HepG2 (cell line): ENCODE measurements at regions not wholly inside any gene's neighbourhood (a gene's known extent, or its start where the extent isn't known, plus 50 kb on each side); places are given as distances from the start of the nearest gene placed in this dataset.

Experiments used
- ATAC-seq: fragments of 200-7000 bp; cut with Tn5 transposase; 3 replicates; pipeline ENCODE4 v1.9.1; 2020; ENCODE audit warnings: mild to moderate bottlenecking, moderate library complexity
- BruUV-seq: library from RNA; stranded (reverse); fragments of 400-500 nt; replicated peaks from 2 replicates; lab custom pipeline; 2021; lab: Mats Ljungman, UMichigan
- CTCF ChIA-PET: fragments of 300-600 bp; formaldehyde crosslinking; extraction: SDS; loops from one replicate; lab custom pipeline; 2021; ENCODE audit warnings: low total read pairs, inconsistent platforms, low intra/inter-chr PET ratio; lab: Yijun Ruan, JAX
- POLR2A ChIA-PET: fragments of 350-600 bp; sonication (Branson Sonifier 250); formaldehyde crosslinking; loops from one replicate; lab custom pipeline; 2020; ENCODE audit warnings: antibody characterized with exemption, inconsistent platforms; lab: Yijun Ruan, JAX
- DNase-seq: peaks from one replicate; pipeline ENCODE4 v3.0.0-alpha.2; 2015; ENCODE audit warnings: low spot score
- FAIRE-seq: peaks from 3 replicates; lab custom pipeline; 2011; peaks lifted over from hg19 to GRCh38; lab: Jason Lieb, UNC
- H2AFZ ChIP-seq: one replicate; pipeline ENCODE4 v1.6.1; 2011; ENCODE audit warnings: low read length, inconsistent platforms
- H3K27ac ChIP-seq: fragments of 300-600 bp; 3 replicates; pipeline ENCODE4 v1.8.0; 2011; ENCODE audit warnings: mixed run types, mild to moderate bottlenecking, mixed read lengths, low read length, inconsistent platforms; ENCODE audit not compliant: insufficient read depth; ENCODE audit errors: extremely low read length
- H3K27me3 ChIP-seq, 2 experiments: fragments of 200-600 bp in 1 of 2; 2 replicates in 1 of 2; 3 replicates in 1 of 2; pipeline versions ENCODE4 v1.6.0 to v1.8.0; 2011; ENCODE audit warnings: low read length in 2 of 2, mild to moderate bottlenecking in 2 of 2, moderate library complexity in 2 of 2, inconsistent platforms in 1 of 2; ENCODE audit not compliant: insufficient read depth in 2 of 2, control insufficient read depth in 1 of 2
- H3K36me3 ChIP-seq, 2 experiments: fragments of 200-600 bp in 1 of 2; replicated peaks in 1 of 2; 2 replicates in 1 of 2; 3 replicates in 1 of 2; pipeline versions ENCODE4 v1.5.1 to v1.8.0; 2011; ENCODE audit warnings: low read length in 2 of 2, inconsistent platforms in 1 of 2; ENCODE audit not compliant: insufficient read depth in 2 of 2, control insufficient read depth in 1 of 2
- H3K4me1 ChIP-seq: 2 replicates; pipeline ENCODE4 v1.5.1; 2012; ENCODE audit warnings: low read length, inconsistent platforms; ENCODE audit not compliant: insufficient read depth
- H3K4me2 ChIP-seq: 2 replicates; pipeline ENCODE4 v1.6.0; 2011; ENCODE audit warnings: low read depth, low read length, inconsistent platforms
- H3K4me3 ChIP-seq, 3 experiments: fragments of 200-600 bp in 1 of 3; sonication (generic), shearing (Covaris generic) in 1 of 3; replicated peaks in 1 of 3; 2 replicates each; pipeline ENCODE4 v1.5.1; 2011 to 2016; ENCODE audit warnings: low read length in 3 of 3, inconsistent platforms in 2 of 3, low read depth in 2 of 3, mild to moderate bottlenecking in 2 of 3, control low read depth in 1 of 3, mixed read lengths in 1 of 3; ENCODE audit not compliant: insufficient read depth in 1 of 3
- H3K79me2 ChIP-seq: one replicate; pipeline ENCODE4 v1.6.1; 2011; ENCODE audit warnings: low read length, inconsistent platforms; ENCODE audit not compliant: insufficient read depth
- H3K9ac ChIP-seq: 2 replicates; pipeline ENCODE4 v1.6.0; 2011; ENCODE audit warnings: mild to moderate bottlenecking, low read depth, low read length, inconsistent platforms; ENCODE audit not compliant: insufficient read depth
- H3K9me3 ChIP-seq: 2 replicates; pipeline ENCODE4 v1.5.1; 2012; ENCODE audit warnings: mild to moderate bottlenecking, low read length
- H4K20me1 ChIP-seq: 2 replicates; pipeline ENCODE4 v1.6.0; 2011; ENCODE audit warnings: inconsistent platforms, mild to moderate bottlenecking, low read length, moderate library complexity; ENCODE audit not compliant: insufficient read depth
- CERS6 ChIP-seq: sonication (generic); formaldehyde crosslinking; IDR thresholded peaks from 2 replicates; pipeline ENCODE4 v1.5.0; 2020; ENCODE audit warnings: missing genetic modification reagents
- DBP ChIP-seq: sonication (generic); formaldehyde crosslinking; IDR thresholded peaks from 2 replicates; pipeline ENCODE4 v1.4.0; 2020; ENCODE audit warnings: missing genetic modification reagents; ENCODE audit errors: not compliant biosample characterization
- EED ChIP-seq: sonication (generic); formaldehyde crosslinking; IDR thresholded peaks from 2 replicates; pipeline ENCODE4 v1.5.0; 2020; ENCODE audit warnings: mild to moderate bottlenecking, missing genetic modification reagents
- HNRNPUL1 ChIP-seq: fragments of 200-400 bp; formaldehyde crosslinking; IDR thresholded peaks from 2 replicates; pipeline ENCODE4 v1.6.1; 2017; ENCODE audit warnings: low read depth, mild to moderate bottlenecking, low read length, moderate library complexity
- KLF11 ChIP-seq: IDR thresholded peaks from 2 replicates; pipeline ENCODE4 v1.6.1; 2016; ENCODE audit warnings: missing compliant biosample characterization
- MEF2D ChIP-seq: sonication (generic); formaldehyde crosslinking; IDR thresholded peaks from 2 replicates; pipeline ENCODE4 v1.5.1; 2020; ENCODE audit warnings: mild to moderate bottlenecking, missing genetic modification reagents
- MXD3 ChIP-seq: IDR thresholded peaks from 2 replicates; pipeline ENCODE4 v1.6.1; 2016; ENCODE audit warnings: mild to moderate bottlenecking, missing biosample characterization, missing genetic modification reagents
- PATZ1 ChIP-seq: sonication (generic); formaldehyde crosslinking; IDR thresholded peaks from 2 replicates; pipeline ENCODE4 v1.4.0; 2020; ENCODE audit warnings: missing genetic modification reagents
- SIN3A ChIP-seq: IDR thresholded peaks from 2 replicates; pipeline ENCODE4 v1.6.1; 2011; ENCODE audit warnings: low read depth, mild to moderate bottlenecking, control low read depth, low read length, borderline replicate concordance
- SOX6 ChIP-seq, 2 experiments: fragments of 450-650 bp in 1 of 2; sonication (generic) in 1 of 2; formaldehyde crosslinking in 1 of 2; IDR thresholded peaks; 2 replicates each; pipeline versions ENCODE4 v1.4.0 to v1.6.1; 2017 to 2020; ENCODE audit warnings: antibody characterized with exemption in 1 of 2, mild to moderate bottlenecking in 1 of 2, missing genetic modification reagents in 1 of 2
- SPEN ChIP-seq: sonication (generic); formaldehyde crosslinking; IDR thresholded peaks from 2 replicates; pipeline ENCODE4 v1.5.1; 2020; ENCODE audit warnings: low read depth, mild to moderate bottlenecking, missing genetic modification reagents
- ZFP62 ChIP-seq: sonication (generic); formaldehyde crosslinking; IDR thresholded peaks from 2 replicates; pipeline ENCODE4 v1.4.0; 2020; ENCODE audit warnings: missing genetic modification reagents
- ZFYVE20 ChIP-seq: sonication (generic); formaldehyde crosslinking; IDR thresholded peaks from 2 replicates; pipeline ENCODE4 v1.8.0; 2023; ENCODE audit warnings: low read depth, mild to moderate bottlenecking, moderate library complexity, missing genetic modification reagents, borderline replicate concordance
- ZNF326 ChIP-seq: sonication (generic); formaldehyde crosslinking; IDR thresholded peaks from 2 replicates; pipeline ENCODE4 v1.4.0; 2020; ENCODE audit warnings: missing genetic modification reagents, borderline replicate concordance
- ZNF512 ChIP-seq: sonication (generic); formaldehyde crosslinking; IDR thresholded peaks from 2 replicates; pipeline ENCODE4 v1.4.0; 2020; ENCODE audit warnings: mild to moderate bottlenecking, missing genetic modification reagents
- ZNF556 ChIP-seq: sonication (generic); formaldehyde crosslinking; IDR thresholded peaks from 2 replicates; pipeline ENCODE4 v1.4.0; 2020; ENCODE audit warnings: mild to moderate bottlenecking, missing genetic modification reagents, borderline replicate concordance
- ZNF569 ChIP-seq: sonication (generic); formaldehyde crosslinking; IDR thresholded peaks from 2 replicates; pipeline ENCODE4 v1.5.0; 2020; ENCODE audit warnings: mild to moderate bottlenecking, missing genetic modification reagents, moderate library complexity, borderline replicate concordance
- WGBS: methylation state at CpG from one replicate; pipeline ENCODE4 v1.1.6; 2017; ENCODE audit warnings: low lambda C conversion rate; 5-methylcytosine and 5-hydroxymethylcytosine counted together
- in situ Hi-C: cut with HindIII; loops from 2 replicates; pipeline ENCODE4 v1.10.0; 2017; ENCODE audit warnings: low pct_unique_long_range_greater_than_20kb; ENCODE audit not compliant: extremely low pct_ligation_motif_present
- intact Hi-C: fragments of 100-400 bp; cut with micrococcal nuclease; formaldehyde crosslinking; loops from one replicate; pipeline ENCODE4 v1.10.0; 2022; ENCODE audit not compliant: unreplicated experiment

GRCh38 chrX:133477986-133478385, 62.7 kb upstream of the GPC4 start:
- Histone ChIP-seq H3K36me3 (no peaks in the 10 kb centered on the region), H2AFZ (no peak overlapping the region), H3K4me3 (no peak overlapping the region), H3K4me1 (no peaks in the 10 kb centered on the region), H3K9me3 (no peaks in the 10 kb centered on the region), H3K9ac (no peak overlapping the region), H3K79me2 (no peaks in the 10 kb centered on the region), H3K27ac (no peak overlapping the region), H3K27me3 (no peaks in the 10 kb centered on the region), H3K4me2 (no peak overlapping the region), H4K20me1 (no peaks in the 10 kb centered on the region)
- in situ Hi-C loops (no loop called here), intact Hi-C loops (no loop called here)
- DNase-seq (no peak), ATAC-seq (no peak), FAIRE-seq (no peak)
- ChIA-PET POLR2A (no interaction called here), CTCF (no interaction called here)
- TF ChIP-seq EED (CRISPR knock-in tag), result no peak
- no peak for TF ChIP-seq ZFP62 (CRISPR knock-in tag)
- TF ChIP-seq DBP, result no peak
- no peak for TF ChIP-seq MEF2D (CRISPR knock-in tag)
- TF ChIP-seq CERS6, result no peak
- no peak for TF ChIP-seq ZNF556 (CRISPR knock-in tag)
- no peak for TF ChIP-seq MXD3 (CRISPR knock-in tag)
- TF ChIP-seq KLF11 (CRISPR knock-in tag), result no peak
- no peak for TF ChIP-seq SOX6 (IDR thresholded peaks at IDR 0.05)
- no peak for TF ChIP-seq SOX6 (CRISPR knock-in tag; IDR thresholded peaks at IDR 0.05)
- no peak for TF ChIP-seq ZNF569
- TF ChIP-seq PATZ1 (CRISPR knock-in tag), result no peak
- no peak for TF ChIP-seq ZFYVE20 (CRISPR knock-in tag)
- no peak for TF ChIP-seq ZNF326 (CRISPR knock-in tag)
- TF ChIP-seq SIN3A, result no peak
- no peak for TF ChIP-seq SPEN (CRISPR knock-in tag)
- TF ChIP-seq HNRNPUL1, result no peak
- no peak for TF ChIP-seq ZNF512
- no TSS peak for BruUV-seq
- WGBS, result 30% methylated on average over 4 of the region's 4 CpGs
